HG03039 (cell line): ENCODE measurements at regions not wholly inside any gene's neighbourhood (a gene's known extent, or its start where the extent isn't known, plus 50 kb on each side); places are given as distances from the start of the nearest gene placed in this dataset.
"Not testable (repeated sequence)": the region's sequence is repeated elsewhere in the genome, so short reads cannot be mapped to it uniquely, and the experiment has no call there.

Experiments
- ATAC-seq: cut with Tn5 transposase; IDR thresholded peaks from one replicate; pipeline ENCODE4 v1.9.1; 2021; ENCODE audit warnings: mild to moderate bottlenecking, moderate library complexity; ENCODE audit not compliant: unreplicated experiment

- ATAC-seq: not testable (repeated sequence)
Measured at GRCh38 chr3:163499736-163500219, 1578.5 kb downstream of the SI start.

GRCh38 chr3:163498842-163499735 lies 1579.2 kb downstream of the SI start:
- not testable (repeated sequence) for ATAC-seq

GRCh38 chr3:163491714-163492113 lies 1586.6 kb downstream of the SI start:
- no peak for ATAC-seq

GRCh38 chr3:163490119-163490518 lies 1588.2 kb downstream of the SI start:
- ATAC-seq: peak; percentile 59

- no peak for ATAC-seq
Measured at GRCh38 chr3:163482695-163483094, 1595.6 kb downstream of the SI start.

- no peak for ATAC-seq
Measured at GRCh38 chr3:163481738-163482137, 1596.6 kb downstream of the SI start.

- ATAC-seq: no peak
Measured at GRCh38 chr3:163476179-163476578, 1602.1 kb downstream of the SI start.

GRCh38 chr3:163474766-163475165 lies 1603.5 kb downstream of the SI start:
- ATAC-seq: no peak

- no peak for ATAC-seq
Measured at GRCh38 chr3:163468531-163469335, 1609.6 kb downstream of the SI start.

- no peak for ATAC-seq
Measured at GRCh38 chr3:163462446-163462845, 1615.8 kb downstream of the SI start.

- no peak for ATAC-seq
Measured at GRCh38 chr3:163450698-163451097, 1627.6 kb downstream of the SI start.

- ATAC-seq: no peak
Measured at GRCh38 chr3:163438760-163439159, 1639.5 kb downstream of the SI start.

GRCh38 chr3:163422671-163423070 lies 1655.6 kb downstream of the SI start:
- ATAC-seq: no peak

- ATAC-seq: no peak
Measured at GRCh38 chr3:163391407-163392181, 1686.7 kb downstream of the SI start.

- ATAC-seq: no peak
Measured at GRCh38 chr3:163384383-163384782, 1693.9 kb downstream of the SI start.

- no peak for ATAC-seq
Measured at GRCh38 chr3:163382183-163382582, 1696.1 kb downstream of the SI start.

GRCh38 chr3:163368168-163368567 lies 1710.1 kb downstream of the SI start:
- ATAC-seq: no peak

- no peak for ATAC-seq
Measured at GRCh38 chr3:163364717-163365116, 1713.6 kb downstream of the SI start.

GRCh38 chr3:163362151-163362550 lies 1716.1 kb downstream of the SI start:
- no peak for ATAC-seq

- not testable (repeated sequence) for ATAC-seq
Measured at GRCh38 chr3:163361357-163361878, 1716.9 kb downstream of the SI start.

GRCh38 chr3:163347944-163348343 lies 1730.4 kb downstream of the SI start:
- no peak for ATAC-seq
